Lower lobe of right lung (tissue), 2 donors: ENCODE measurements at regions not wholly inside any gene's neighbourhood (a gene's known extent, or its start where the extent isn't known, plus 50 kb on each side); places are given as distances from the start of the nearest gene placed in this dataset.
"Not testable (repeated sequence)": the region's sequence is repeated elsewhere in the genome, so short reads cannot be mapped to it uniquely, and the experiment has no call there.

Source experiments
- ATAC-seq, 2 donors: fragments of 200-7000 bp; cut with Tn5 transposase; one replicate each; pipeline ENCODE4 v1.9.1; 2020 to 2022; ENCODE audit warnings: mild to moderate bottlenecking in 2 of 2, moderate library complexity in 2 of 2
- DNase-seq: peaks from one replicate; pipeline ENCODE4 v3.0.0-alpha.2; 2020
- H3K27ac ChIP-seq: fragments of 200-600 bp; one replicate; pipeline ENCODE4 v1.8.0; 2022
- H3K27me3 ChIP-seq: fragments of 200-600 bp; one replicate; pipeline ENCODE4 v1.8.0; 2022; ENCODE audit warnings: low read depth
- H3K36me3 ChIP-seq: fragments of 200-600 bp; one replicate; pipeline ENCODE4 v1.8.0; 2022; ENCODE audit warnings: mild to moderate bottlenecking
- H3K4me1 ChIP-seq: fragments of 200-600 bp; one replicate; pipeline ENCODE4 v1.8.0; 2022
- H3K4me3 ChIP-seq: fragments of 200-600 bp; one replicate; pipeline ENCODE4 v1.8.0; 2022; ENCODE audit warnings: mild to moderate bottlenecking
- H3K9me3 ChIP-seq: fragments of 200-600 bp; one replicate; pipeline ENCODE4 v1.8.0; 2022
- intact Hi-C: fragments of 100-400 bp; cut with DNase I; formaldehyde crosslinking; loops from one replicate; pipeline ENCODE4 v1.11.0; 2022
- TF ChIP-seq, protein P1 (sequence below): fragments of 200-600 bp; IDR thresholded peaks from one replicate; pipeline ENCODE4 v1.8.0; 2022; ENCODE audit warnings: antibody characterized with exemption, mild to moderate bottlenecking
- donor health status: DM: no; HTN: yes; CAD: no; lungs with severe emphysema.

DNA sequence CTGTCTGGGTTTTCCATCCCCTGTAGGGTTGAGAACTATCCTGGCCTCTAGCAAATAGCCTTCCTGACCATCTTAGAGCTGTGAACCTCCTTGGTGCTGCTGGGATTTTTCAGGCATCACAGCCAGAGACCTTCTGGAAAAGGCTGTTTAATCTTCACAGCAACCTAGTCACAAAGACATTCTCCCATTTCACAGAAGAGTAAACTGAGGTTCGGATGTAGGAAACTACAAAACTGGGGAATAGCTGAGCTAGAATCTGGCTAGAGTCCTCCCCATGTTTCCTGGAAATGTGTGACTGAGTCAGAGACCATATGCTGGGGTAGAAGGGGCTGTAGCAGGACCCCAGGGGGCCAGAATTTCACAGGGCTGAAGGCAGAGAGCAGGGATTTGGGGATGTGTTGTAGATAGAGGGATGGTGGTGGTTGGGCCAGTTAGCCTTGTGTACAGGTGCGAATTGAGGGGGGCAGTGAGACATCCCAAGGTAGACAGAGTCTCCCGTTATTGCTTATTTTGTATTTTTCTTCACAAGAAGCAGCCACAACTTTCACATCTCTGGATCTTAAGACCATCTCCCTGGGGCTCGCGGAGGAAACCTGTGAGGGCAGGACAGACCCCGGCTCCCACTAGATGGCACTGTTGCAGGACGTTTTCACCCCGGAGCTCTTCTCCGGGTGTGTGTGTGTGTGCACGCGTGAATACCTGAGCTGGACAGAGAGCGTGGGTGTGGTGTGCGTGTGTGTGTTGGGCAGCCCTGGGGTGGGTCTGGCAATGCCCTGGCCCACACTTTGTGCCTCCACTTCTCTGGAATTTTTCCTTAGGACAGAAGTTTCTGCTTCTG lies 66.9 kb upstream of the PRR23C start:
- H3K27me3 ChIP-seq: peaks cover 7% of the 10 kb centered on the region
- H3K9me3 ChIP-seq: no peaks in the 10 kb centered on the region
- DNase-seq: peak; percentile 62
- TF ChIP-seq, protein P1, sequence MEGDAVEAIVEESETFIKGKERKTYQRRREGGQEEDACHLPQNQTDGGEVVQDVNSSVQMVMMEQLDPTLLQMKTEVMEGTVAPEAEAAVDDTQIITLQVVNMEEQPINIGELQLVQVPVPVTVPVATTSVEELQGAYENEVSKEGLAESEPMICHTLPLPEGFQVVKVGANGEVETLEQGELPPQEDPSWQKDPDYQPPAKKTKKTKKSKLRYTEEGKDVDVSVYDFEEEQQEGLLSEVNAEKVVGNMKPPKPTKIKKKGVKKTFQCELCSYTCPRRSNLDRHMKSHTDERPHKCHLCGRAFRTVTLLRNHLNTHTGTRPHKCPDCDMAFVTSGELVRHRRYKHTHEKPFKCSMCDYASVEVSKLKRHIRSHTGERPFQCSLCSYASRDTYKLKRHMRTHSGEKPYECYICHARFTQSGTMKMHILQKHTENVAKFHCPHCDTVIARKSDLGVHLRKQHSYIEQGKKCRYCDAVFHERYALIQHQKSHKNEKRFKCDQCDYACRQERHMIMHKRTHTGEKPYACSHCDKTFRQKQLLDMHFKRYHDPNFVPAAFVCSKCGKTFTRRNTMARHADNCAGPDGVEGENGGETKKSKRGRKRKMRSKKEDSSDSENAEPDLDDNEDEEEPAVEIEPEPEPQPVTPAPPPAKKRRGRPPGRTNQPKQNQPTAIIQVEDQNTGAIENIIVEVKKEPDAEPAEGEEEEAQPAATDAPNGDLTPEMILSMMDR: peak; percentile 68
- peak; percentile 83 to 86 for ATAC-seq
- H3K4me1 ChIP-seq: no peaks in the 10 kb centered on the region
- intact Hi-C loops: loop anchor here (5.0 kb wide), 1 partner anchor 216 kb away; no protein-coding TSS in a partner anchor
- no peaks in the 10 kb centered on the region for H3K36me3 ChIP-seq
- no peak overlapping the region for H3K4me3 ChIP-seq
- no peak overlapping the region for H3K27ac ChIP-seq

DNA sequence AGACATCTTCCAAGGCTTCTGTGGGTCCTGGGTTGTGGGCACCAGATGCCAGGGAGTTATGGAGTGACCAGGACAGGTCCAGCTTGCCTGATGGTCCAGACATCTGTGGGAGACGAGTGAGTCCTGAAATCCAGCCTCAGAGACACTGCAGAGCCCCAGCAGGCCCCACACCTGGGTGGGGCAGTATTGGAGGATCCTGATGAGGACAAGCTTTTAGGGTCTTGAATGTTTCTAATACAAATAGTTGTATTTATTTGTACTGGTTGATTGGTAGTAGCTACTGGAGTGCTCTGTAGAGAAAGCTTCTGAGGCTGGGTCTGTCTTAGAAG lies 67.5 kb upstream of the PRR23C start:
- TF ChIP-seq, protein P1: no peak
- peaks cover 7% of the 10 kb centered on the region for H3K27me3 ChIP-seq
- DNase-seq: no peak
- no peak overlapping the region for H3K27ac ChIP-seq
- intact Hi-C loops: loop anchor here (5.0 kb wide), 1 partner anchor 215 kb away; no protein-coding TSS in a partner anchor
- H3K4me1 ChIP-seq: no peaks in the 10 kb centered on the region
- no peaks in the 10 kb centered on the region for H3K36me3 ChIP-seq
- H3K4me3 ChIP-seq: no peak overlapping the region
- no peaks in the 10 kb centered on the region for H3K9me3 ChIP-seq
- ATAC-seq: no peak

DNA sequence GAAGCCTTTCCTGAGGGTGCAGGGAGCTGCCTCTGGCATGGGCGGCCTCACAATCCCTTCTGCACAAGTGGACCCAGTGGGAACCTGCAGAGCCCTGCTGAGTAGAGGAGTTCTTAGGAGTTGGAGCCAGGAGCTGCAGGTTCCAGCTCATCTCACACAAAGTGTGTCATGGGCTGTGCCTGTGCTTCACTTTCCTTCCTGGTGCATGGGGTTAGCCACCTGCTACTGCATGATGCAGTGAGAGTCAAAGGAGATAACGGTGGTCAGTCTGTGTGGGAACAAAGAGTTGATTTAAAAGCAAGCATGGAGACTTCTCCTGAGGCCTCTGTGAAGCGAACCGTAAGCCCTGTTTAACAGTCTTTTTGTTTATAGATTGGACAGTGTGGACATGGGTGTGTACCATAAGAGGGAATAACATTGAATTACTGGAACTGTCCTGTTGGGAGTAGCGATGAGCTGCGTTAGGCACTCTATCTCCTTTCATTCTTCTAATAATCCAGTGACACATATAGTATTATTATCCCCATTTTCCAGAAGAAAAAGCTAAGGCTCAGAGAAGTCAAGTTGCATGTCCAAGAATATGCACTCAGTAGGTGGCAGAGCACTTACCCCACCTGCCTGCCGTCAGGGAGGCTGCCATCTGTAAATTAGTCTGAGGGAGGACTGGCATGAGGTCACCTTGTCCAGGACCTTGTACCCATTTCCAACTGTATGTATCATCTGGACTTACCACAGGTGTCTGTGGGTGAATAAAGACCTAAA lies 68.7 kb upstream of the PRR23C start:
- intact Hi-C loops: loop anchor here (5.0 kb wide), 1 partner anchor 214 kb away; no protein-coding TSS in a partner anchor

DNA sequence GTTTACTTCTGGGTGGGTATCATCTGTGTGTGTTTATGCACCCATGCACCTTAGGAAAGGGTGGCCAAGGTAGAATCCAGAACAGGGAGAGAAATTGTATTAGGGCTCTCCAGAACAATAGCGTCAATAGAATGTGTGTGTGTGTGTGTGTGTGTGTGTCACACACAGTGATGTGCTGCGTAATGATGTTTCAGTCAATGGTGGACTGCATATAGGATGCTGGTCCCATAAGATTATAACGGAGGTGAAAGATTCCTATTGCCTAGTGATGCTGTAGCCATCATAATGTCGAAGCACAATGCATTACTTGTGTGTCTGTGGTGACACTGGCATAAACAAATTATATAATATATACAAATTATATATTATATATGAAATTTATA lies 69.3 kb upstream of the PRR23C start:
- DNase-seq: no peak
- H3K4me3 ChIP-seq: no peak overlapping the region
- ATAC-seq: no peak
- no peaks in the 10 kb centered on the region for H3K36me3 ChIP-seq
- peaks cover 7% of the 10 kb centered on the region for H3K27me3 ChIP-seq
- intact Hi-C loops: loop anchor here (5.0 kb wide), 1 partner anchor 213 kb away; no protein-coding TSS in a partner anchor
- H3K9me3 ChIP-seq: no peaks in the 10 kb centered on the region
- H3K4me1 ChIP-seq: no peaks in the 10 kb centered on the region
- no peak overlapping the region for H3K27ac ChIP-seq
- TF ChIP-seq, protein P1: no peak

More for the DNA sequence above, 68.7 kb upstream of the PRR23C start:
- Histone ChIP-seq H3K27ac (no peak overlapping the region), H3K9me3 (no peaks in the 10 kb centered on the region), H3K4me1 (no peaks in the 10 kb centered on the region), H3K27me3 (peaks cover 7% of the 10 kb centered on the region), H3K36me3 (no peaks in the 10 kb centered on the region), H3K4me3 (no peak overlapping the region)
- TF ChIP-seq, protein P1: no peak
- ATAC-seq (no peak), DNase-seq (no peak)

DNA sequence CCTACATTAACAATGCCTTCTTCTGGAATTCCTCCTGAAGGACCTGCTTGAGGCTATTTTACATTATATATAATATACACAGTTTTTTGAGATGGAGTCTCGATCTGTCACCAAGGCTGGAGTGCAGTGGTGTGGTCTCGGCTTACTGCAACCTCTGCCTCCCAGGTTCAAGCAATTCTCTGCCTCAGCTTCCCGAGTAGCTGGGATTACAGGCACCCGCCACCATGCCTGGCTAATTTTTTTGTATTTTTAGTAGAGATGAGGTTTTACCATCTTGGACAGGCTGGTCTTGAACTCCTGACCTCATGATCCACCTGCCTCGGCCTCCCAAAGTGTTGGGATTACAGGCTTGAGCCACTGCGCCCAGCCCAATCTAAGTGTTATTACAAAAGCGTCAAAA lies 71.9 kb upstream of the PRR23C start:
- H3K27me3 ChIP-seq, H3K4me1 ChIP-seq, intact Hi-C loops, DNase-seq, H3K36me3 ChIP-seq, H3K9me3 ChIP-seq, H3K4me3 ChIP-seq, H3K27ac ChIP-seq, ATAC-seq: not testable (repeated sequence)
